ENCODE measurements at regions not wholly inside any gene's neighbourhood (a gene's known extent, or its start where the extent isn't known, plus 50 kb on each side); places are given as distances from the start of the nearest gene placed in this dataset.

GRCh38 chr3:181302960-181303359 lies 313.4 kb upstream of the DNAJC19 start:
- TF ChIP-seq CTCF (IDR thresholded peaks at IDR 0.05) (no peak), EP300 (IDR thresholded peaks at IDR 0.05) (no peak)
